ENCODE measurements at regions not wholly inside any gene's neighbourhood (a gene's known extent, or its start where the extent isn't known, plus 50 kb on each side); places are given as distances from the start of the nearest gene placed in this dataset.

DNA sequence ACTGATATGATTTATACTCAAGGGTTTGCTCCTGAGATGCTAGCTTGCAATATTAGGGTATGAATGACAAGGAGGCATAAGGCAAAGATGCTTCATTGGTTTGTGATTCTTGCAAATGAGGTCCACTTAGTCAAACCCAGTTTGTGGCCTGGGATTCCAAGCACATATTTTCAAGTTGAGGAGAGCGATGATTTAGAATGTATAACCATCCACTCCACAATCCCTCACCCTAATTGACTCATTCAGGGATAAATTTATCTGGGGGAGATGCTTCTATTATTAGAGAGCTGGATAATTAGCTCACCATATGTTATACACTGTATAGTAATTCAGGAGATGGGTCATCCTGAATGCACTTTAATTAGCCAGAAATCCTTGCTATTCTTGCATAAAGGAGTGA, 118.3 kb upstream of the PUDP start:
- 88% methylated on average over 1 of the region's 1 CpG for WGBS
- H3K36me3 ChIP-seq, result no peaks in the 10 kb centered on the region
- no peaks in the 10 kb centered on the region for H3K27me3 ChIP-seq (replicated peaks; ENCODE audit: insufficient read depth)
- no peak overlapping the region for H3K27ac ChIP-seq
- no peak for DNase-seq (ENCODE audit: low spot score)
- intact Hi-C loops (cut with DNase I), result no loop called here
- TF ChIP-seq POLR2AphosphoS5 (IDR thresholded peaks at IDR 0.05) (no peak), POLR2A (IDR thresholded peaks at IDR 0.05) (no peak)
- TF ChIP-seq, protein P1, sequence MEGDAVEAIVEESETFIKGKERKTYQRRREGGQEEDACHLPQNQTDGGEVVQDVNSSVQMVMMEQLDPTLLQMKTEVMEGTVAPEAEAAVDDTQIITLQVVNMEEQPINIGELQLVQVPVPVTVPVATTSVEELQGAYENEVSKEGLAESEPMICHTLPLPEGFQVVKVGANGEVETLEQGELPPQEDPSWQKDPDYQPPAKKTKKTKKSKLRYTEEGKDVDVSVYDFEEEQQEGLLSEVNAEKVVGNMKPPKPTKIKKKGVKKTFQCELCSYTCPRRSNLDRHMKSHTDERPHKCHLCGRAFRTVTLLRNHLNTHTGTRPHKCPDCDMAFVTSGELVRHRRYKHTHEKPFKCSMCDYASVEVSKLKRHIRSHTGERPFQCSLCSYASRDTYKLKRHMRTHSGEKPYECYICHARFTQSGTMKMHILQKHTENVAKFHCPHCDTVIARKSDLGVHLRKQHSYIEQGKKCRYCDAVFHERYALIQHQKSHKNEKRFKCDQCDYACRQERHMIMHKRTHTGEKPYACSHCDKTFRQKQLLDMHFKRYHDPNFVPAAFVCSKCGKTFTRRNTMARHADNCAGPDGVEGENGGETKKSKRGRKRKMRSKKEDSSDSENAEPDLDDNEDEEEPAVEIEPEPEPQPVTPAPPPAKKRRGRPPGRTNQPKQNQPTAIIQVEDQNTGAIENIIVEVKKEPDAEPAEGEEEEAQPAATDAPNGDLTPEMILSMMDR (IDR thresholded peaks at IDR 0.05), result no peak
- H3K4me3 ChIP-seq, result no peak overlapping the region
- H3K9me3 ChIP-seq, result no peaks in the 10 kb centered on the region
- no peaks in the 10 kb centered on the region for H3K4me1 ChIP-seq (replicated peaks)

DNA sequence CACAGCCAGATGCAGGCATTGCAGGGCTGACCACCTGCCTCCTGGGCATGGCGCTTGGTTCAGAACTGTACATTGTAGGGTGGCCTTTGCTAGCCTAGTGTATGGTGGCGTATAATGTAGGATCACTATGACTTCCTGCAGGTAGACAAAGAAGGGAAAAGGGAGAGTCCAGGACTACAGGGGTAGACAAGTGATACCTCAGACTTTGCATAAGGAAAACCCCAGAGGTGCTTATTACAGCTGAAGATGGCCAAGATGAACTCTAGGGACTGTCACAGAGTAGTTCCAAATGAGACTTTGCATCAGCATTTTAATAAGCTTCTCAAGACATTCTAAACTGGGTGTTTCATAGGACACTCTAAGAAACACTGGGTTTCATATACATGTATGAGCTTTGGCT, 116.4 kb upstream of the PUDP start:
- no peaks in the 10 kb centered on the region for H3K4me1 ChIP-seq (replicated peaks)
- H3K4me3 ChIP-seq, result no peak overlapping the region
- DNase-seq (ENCODE audit: low spot score), result no peak
- no peak overlapping the region for H3K27ac ChIP-seq
- no peaks in the 10 kb centered on the region for H3K27me3 ChIP-seq (replicated peaks; ENCODE audit: insufficient read depth)
- TF ChIP-seq, protein P1 (IDR thresholded peaks at IDR 0.05), result no peak
- no peak for TF ChIP-seq POLR2AphosphoS5 (IDR thresholded peaks at IDR 0.05)
- no peak for TF ChIP-seq POLR2A (IDR thresholded peaks at IDR 0.05)
- no peaks in the 10 kb centered on the region for H3K36me3 ChIP-seq
- intact Hi-C loops (cut with DNase I), result no loop called here
- no peaks in the 10 kb centered on the region for H3K9me3 ChIP-seq
- 95% methylated on average over 2 of the region's 2 CpGs for WGBS

DNA sequence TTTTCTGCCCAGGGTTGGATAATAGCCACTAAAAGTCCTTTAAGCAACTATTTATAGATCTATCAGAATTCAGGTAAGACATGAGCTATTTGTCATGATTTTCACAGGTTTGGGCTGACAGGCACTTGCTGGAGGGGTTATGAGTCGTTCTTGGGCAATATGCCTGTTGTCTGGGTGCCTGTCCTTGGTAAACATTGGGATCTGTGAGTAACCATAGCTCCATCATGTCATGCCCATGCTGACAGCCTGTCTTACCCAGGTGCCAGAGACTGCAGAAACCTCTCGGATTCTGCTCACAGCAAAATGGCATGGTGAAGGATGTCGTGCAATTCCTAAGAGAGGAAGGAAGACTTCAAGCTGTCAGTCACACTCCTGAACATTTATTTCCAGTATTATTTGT, 116.0 kb upstream of the PUDP start:
- H3K27ac ChIP-seq, result no peak overlapping the region
- H3K27me3 ChIP-seq (replicated peaks; ENCODE audit: insufficient read depth), result no peaks in the 10 kb centered on the region
- no peaks in the 10 kb centered on the region for H3K9me3 ChIP-seq
- H3K36me3 ChIP-seq, result no peaks in the 10 kb centered on the region
- intact Hi-C loops (cut with DNase I), result no loop called here
- TF ChIP-seq POLR2AphosphoS5 (IDR thresholded peaks at IDR 0.05) (no peak), POLR2A (IDR thresholded peaks at IDR 0.05) (no peak)
- TF ChIP-seq, protein P1 (IDR thresholded peaks at IDR 0.05), result no peak
- H3K4me3 ChIP-seq, result no peak overlapping the region
- DNase-seq (ENCODE audit: low spot score), result no peak
- H3K4me1 ChIP-seq (replicated peaks), result no peaks in the 10 kb centered on the region
- 65% methylated on average over 2 of the region's 3 CpGs for WGBS

DNA sequence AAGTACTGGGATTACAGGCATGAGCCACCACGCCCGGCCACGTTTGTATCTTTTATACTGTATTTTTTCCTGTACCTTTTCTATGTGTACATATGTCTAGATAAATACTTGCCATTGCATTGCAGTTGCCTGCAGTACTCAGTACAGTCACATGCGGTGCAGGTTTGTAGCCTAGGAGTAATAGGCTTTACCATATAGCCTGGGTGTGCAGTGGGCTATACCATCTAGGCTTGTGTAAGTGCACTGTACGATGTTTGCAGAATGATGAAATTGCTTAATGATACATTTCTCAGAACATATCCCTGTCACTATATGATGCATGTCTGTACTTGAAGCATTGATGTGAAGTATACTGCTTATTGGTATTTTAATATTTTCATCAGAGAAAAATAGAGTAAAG, 115.4 kb upstream of the PUDP start:
- no peaks in the 10 kb centered on the region for H3K27me3 ChIP-seq (replicated peaks; ENCODE audit: insufficient read depth)
- H3K4me1 ChIP-seq (replicated peaks), result no peaks in the 10 kb centered on the region
- H3K9me3 ChIP-seq, result no peaks in the 10 kb centered on the region
- no peak for TF ChIP-seq POLR2A (IDR thresholded peaks at IDR 0.05)
- TF ChIP-seq, protein P1 (IDR thresholded peaks at IDR 0.05), result no peak
- TF ChIP-seq POLR2AphosphoS5 (IDR thresholded peaks at IDR 0.05), result no peak
- DNase-seq (ENCODE audit: low spot score), result no peak
- 86% methylated on average over 5 of the region's 5 CpGs for WGBS
- intact Hi-C loops (cut with DNase I), result no loop called here
- H3K4me3 ChIP-seq, result no peak overlapping the region
- H3K36me3 ChIP-seq, result no peaks in the 10 kb centered on the region
- no peak overlapping the region for H3K27ac ChIP-seq

DNA sequence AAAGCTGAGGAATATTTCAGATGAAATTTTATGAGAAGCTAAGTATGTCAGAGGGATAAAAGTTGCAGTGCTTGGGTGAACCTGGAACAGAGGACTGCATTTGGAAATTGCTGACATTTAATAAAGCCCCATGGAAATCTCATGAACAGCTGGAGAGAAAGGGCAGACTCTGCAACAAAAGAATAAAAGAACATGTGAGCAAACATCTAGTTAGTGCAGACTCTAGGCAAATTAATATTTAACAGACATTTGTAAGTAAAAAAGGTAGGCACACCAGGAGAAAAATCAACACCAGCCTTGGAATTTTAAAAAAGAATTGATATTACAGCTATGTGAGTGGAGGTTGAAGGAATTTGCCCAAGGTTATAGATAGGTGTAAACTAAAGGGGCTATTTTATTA, 114.6 kb upstream of the PUDP start:
- no peak overlapping the region for H3K27ac ChIP-seq
- H3K4me1 ChIP-seq (replicated peaks), result no peaks in the 10 kb centered on the region
- no peak for TF ChIP-seq POLR2A (IDR thresholded peaks at IDR 0.05)
- TF ChIP-seq, protein P1 (IDR thresholded peaks at IDR 0.05), result no peak
- TF ChIP-seq POLR2AphosphoS5 (IDR thresholded peaks at IDR 0.05), result no peak
- no peaks in the 10 kb centered on the region for H3K27me3 ChIP-seq (replicated peaks; ENCODE audit: insufficient read depth)
- intact Hi-C loops (cut with DNase I), result no loop called here
- no peaks in the 10 kb centered on the region for H3K9me3 ChIP-seq
- H3K36me3 ChIP-seq, result no peaks in the 10 kb centered on the region
- no peak for DNase-seq (ENCODE audit: low spot score)
- H3K4me3 ChIP-seq, result no peak overlapping the region

Measured in prostate gland (tissue), 2 donors.